H9 (cell line): ENCODE measurements at regions not wholly inside any gene's neighbourhood (a gene's known extent, or its start where the extent isn't known, plus 50 kb on each side); places are given as distances from the start of the nearest gene placed in this dataset.

ENCODE experiments used
- DNase-seq: peaks from one replicate; pipeline ENCODE4 v3.0.0-alpha.2; 2017
- H2AFZ ChIP-seq: one replicate; pipeline ENCODE4 v1.6.1; 2013; ENCODE audit warnings: mild to moderate bottlenecking, low read length, control low read depth, moderate library complexity
- H2AK5ac ChIP-seq: 2 replicates; pipeline ENCODE4 v1.6.1; 2013; ENCODE audit warnings: low read length, control low read depth, mixed read lengths; ENCODE audit not compliant: insufficient read length
- H2BK120ac ChIP-seq: one replicate; pipeline ENCODE4 v1.6.1; 2013; ENCODE audit warnings: low read depth, mild to moderate bottlenecking, low read length, control low read depth, inconsistent platforms; ENCODE audit not compliant: poor library complexity, severe bottlenecking
- H2BK12ac ChIP-seq: 2 replicates; pipeline ENCODE4 v1.6.1; 2013; ENCODE audit warnings: low read length, control low read depth, mixed read lengths, low read depth; ENCODE audit not compliant: insufficient read length
- H2BK15ac ChIP-seq: 2 replicates; pipeline ENCODE4 v1.6.1; 2013; ENCODE audit warnings: low read depth, low read length, control low read depth
- H2BK20ac ChIP-seq: one replicate; pipeline ENCODE4 v1.6.1; 2013; ENCODE audit warnings: low read depth, mild to moderate bottlenecking, low read length, control low read depth, inconsistent platforms; ENCODE audit not compliant: poor library complexity, severe bottlenecking
- H2BK5ac ChIP-seq: 2 replicates; pipeline ENCODE4 v1.6.1; 2013; ENCODE audit warnings: low read length, control low read depth, mixed read lengths; ENCODE audit not compliant: insufficient read length
- H3K14ac ChIP-seq: 2 replicates; pipeline ENCODE4 v1.6.1; 2013; ENCODE audit warnings: low read length, control low read depth; ENCODE audit not compliant: insufficient read depth
- H3K18ac ChIP-seq: 2 replicates; pipeline ENCODE4 v1.6.1; 2013; ENCODE audit warnings: low read depth, mild to moderate bottlenecking, mixed read lengths, low read length, control low read depth; ENCODE audit not compliant: insufficient read length
- H3K23ac ChIP-seq: 2 replicates; pipeline ENCODE4 v1.6.1; 2013; ENCODE audit warnings: low read length, control low read depth, mixed read lengths, low read depth; ENCODE audit not compliant: insufficient read length
- H3K23me2 ChIP-seq: 2 replicates; pipeline ENCODE4 v1.6.1; 2013; ENCODE audit warnings: low read depth, mild to moderate bottlenecking, mixed read lengths, low read length, control low read depth; ENCODE audit not compliant: insufficient read length, poor library complexity, severe bottlenecking
- H3K27ac ChIP-seq: 2 replicates; pipeline ENCODE4 v1.5.1; 2013; ENCODE audit warnings: low read length, control low read depth, mixed read lengths, low read depth; ENCODE audit not compliant: insufficient read length
- H3K27me3 ChIP-seq: 2 replicates; pipeline ENCODE4 v1.6.1; 2013; ENCODE audit warnings: low read length, control low read depth, inconsistent platforms; ENCODE audit not compliant: insufficient read depth
- H3K4ac ChIP-seq: 2 replicates; pipeline ENCODE4 v1.6.1; 2013; ENCODE audit warnings: low read depth, mild to moderate bottlenecking, control low read depth, inconsistent platforms, low read length, moderate library complexity
- H3K4me1 ChIP-seq: 2 replicates; pipeline ENCODE4 v1.6.1; 2013; ENCODE audit warnings: low read length, control low read depth, inconsistent platforms; ENCODE audit not compliant: insufficient read depth
- H3K4me2 ChIP-seq: 2 replicates; pipeline ENCODE4 v1.6.1; 2013; ENCODE audit warnings: low read length, control low read depth, mixed read lengths; ENCODE audit not compliant: insufficient read length, insufficient read depth
- H3K56ac ChIP-seq: 2 replicates; pipeline ENCODE4 v1.6.1; 2013; ENCODE audit warnings: low read depth, mild to moderate bottlenecking, mixed read lengths, low read length, control low read depth; ENCODE audit not compliant: insufficient read length
- H3K79me1 ChIP-seq: 2 replicates; pipeline ENCODE4 v1.6.1; 2013; ENCODE audit warnings: low read depth, mild to moderate bottlenecking, moderate library complexity, low read length, control low read depth, inconsistent platforms; ENCODE audit not compliant: insufficient read depth, poor library complexity, severe bottlenecking
- H3K79me2 ChIP-seq: 2 replicates; pipeline ENCODE4 v1.6.1; 2013; ENCODE audit warnings: low read length, control low read depth, inconsistent platforms; ENCODE audit not compliant: insufficient read depth
- H3K9ac ChIP-seq: 2 replicates; pipeline ENCODE4 v1.6.1; 2013; ENCODE audit warnings: low read length, control low read depth, mixed read lengths; ENCODE audit not compliant: insufficient read length; ENCODE audit errors: extremely low read depth
- H3K9me3 ChIP-seq: one replicate; pipeline ENCODE4 v1.6.1; 2013; ENCODE audit warnings: low read depth, low read length, inconsistent platforms; ENCODE audit not compliant: control insufficient read depth
- H3T11ph ChIP-seq: one replicate; pipeline ENCODE4 v1.6.1; 2013; ENCODE audit warnings: mild to moderate bottlenecking, low read length, control low read depth, inconsistent platforms
- H4K20me1 ChIP-seq: one replicate; pipeline ENCODE4 v1.6.1; 2013; ENCODE audit not compliant: control insufficient read depth, insufficient read length, insufficient read depth
- H4K5ac ChIP-seq: 2 replicates; pipeline ENCODE4 v1.6.1; 2013; ENCODE audit warnings: low read depth, mild to moderate bottlenecking, mixed read lengths, low read length, control low read depth; ENCODE audit not compliant: insufficient read length
- H4K8ac ChIP-seq: replicated peaks from 2 replicates; pipeline ENCODE4 v1.6.1; 2013; ENCODE audit warnings: low read length, control low read depth, mixed read lengths, low read depth; ENCODE audit not compliant: insufficient read length
- H4K91ac ChIP-seq: 2 replicates; pipeline ENCODE4 v1.6.1; 2013; ENCODE audit warnings: low read depth, mild to moderate bottlenecking, moderate library complexity, mixed read lengths, low read length, control low read depth; ENCODE audit not compliant: insufficient read length
- H3K27ac Mint-ChIP-seq, 3 experiments: 2 replicates in 2 of 3; 3 replicates in 1 of 3; pipeline ENCODE4 v1.8.0; 2020 to 2021; ENCODE audit warnings: mixed read lengths in 3 of 3, mild to moderate bottlenecking in 1 of 3, moderate library complexity in 1 of 3
- H3K27me3 Mint-ChIP-seq: 2 replicates; pipeline ENCODE4 v1.8.0; 2021; ENCODE audit warnings: low read depth, mild to moderate bottlenecking, moderate library complexity, mixed read lengths
- H3K36me3 Mint-ChIP-seq, 3 experiments: 2 replicates in 2 of 3; 3 replicates in 1 of 3; pipeline ENCODE4 v1.8.0; 2020 to 2021; ENCODE audit warnings: low read depth in 3 of 3, mixed read lengths in 3 of 3; ENCODE audit not compliant: insufficient read depth in 1 of 3
- H3K4me1 Mint-ChIP-seq, 2 experiments: 2 replicates each; pipeline ENCODE4 v1.8.0; 2020; ENCODE audit warnings: mixed read lengths in 2 of 2
- H3K4me3 Mint-ChIP-seq, 2 experiments: 2 replicates in 1 of 2; 3 replicates in 1 of 2; pipeline ENCODE4 v1.8.0; 2020 to 2021; ENCODE audit warnings: mild to moderate bottlenecking in 2 of 2, mixed read lengths in 2 of 2, moderate library complexity in 1 of 2
- H3K9me3 Mint-ChIP-seq, 2 experiments: 2 replicates in 1 of 2; 3 replicates in 1 of 2; pipeline ENCODE4 v1.8.0; 2020; ENCODE audit warnings: mild to moderate bottlenecking in 2 of 2, mixed read lengths in 2 of 2, moderate library complexity in 1 of 2
- CTCF ChIP-seq: fragments of 200-600 bp; sonication (generic); conservative IDR thresholded peaks from 3 replicates; pipeline ENCODE4 v1.8.0; 2021; ENCODE audit warnings: antibody characterized with exemption, mild to moderate bottlenecking
- WGBS: extraction: QIAGEN DNeasy Blood & Tissue Kit; methylation state at CpG from one replicate; pipeline ENCODE4 v1.1.7; 2013; ENCODE audit warnings: missing lambda C conversion rate, low lambda C conversion rate, mixed read lengths; ENCODE audit not compliant: insufficient read length; ENCODE audit errors: extremely low coverage; 5-methylcytosine and 5-hydroxymethylcytosine counted together

- Histone ChIP-seq H3K27ac (no peak overlapping the region), H4K5ac (no peak overlapping the region), H2BK12ac (no peak overlapping the region), H2BK20ac (no peak overlapping the region), H3K79me1 (no peaks in the 10 kb centered on the region), H3K18ac (no peak overlapping the region), H3K56ac (no peak overlapping the region), H4K91ac (no peak overlapping the region), H4K20me1 (no peaks in the 10 kb centered on the region), H3K4ac (no peak overlapping the region), H2BK15ac (no peak overlapping the region), H3K79me2 (no peaks in the 10 kb centered on the region), H2AFZ (no peak overlapping the region), H3K23me2 (peaks cover 17% of the 10 kb centered on the region), H3K27me3 (no peaks in the 10 kb centered on the region; the same call in 1 of the 2 replicates), H3K9me3 (no peaks in the 10 kb centered on the region), H4K8ac (no peak overlapping the region), H3K9ac (peak overlapping the region; percentile 92), H2AK5ac (no peak overlapping the region), H2BK120ac (no peak overlapping the region), H3T11ph (no peak overlapping the region), H2BK5ac (no peak overlapping the region), H3K4me1 (peaks cover 4% of the 10 kb centered on the region; the same call in 1 of the 2 replicates), H3K23ac (no peak overlapping the region), H3K4me2 (peak overlapping the region; percentile 85), H3K14ac (no peak overlapping the region)
- Mint-ChIP-seq H3K4me1 (peaks cover 15 to 18% of the 10 kb centered on the region in 2 experiments), H3K9me3 (no peaks in the 10 kb centered on the region; a peak in 2 of 5 replicates), H3K4me3 (peak overlapping the region; percentile 85 to 98; a peak in 4 of 5 replicates), H3K27ac (peak overlapping the region in 1 of 3 experiments; percentile 15; a peak in 1 of 7 replicates), H3K36me3 (no peaks in the 10 kb centered on the region; a peak in 2 of 7 replicates), H3K27me3 (peaks cover 29% of the 10 kb centered on the region)
- WGBS = no CpG with 5 or more reads among the region's 18 CpGs
- no peak for TF ChIP-seq CTCF
- DNase-seq = no peak
These were observed 133.5 kb upstream of the KRAS start for GRCh38 chr12:25384038-25384892.
